Parathyroid adenoma (tissue), 2 donors: ENCODE measurements at regions not wholly inside any gene's neighbourhood (a gene's known extent, or its start where the extent isn't known, plus 50 kb on each side); places are given as distances from the start of the nearest gene placed in this dataset.

Experiments used
- H2AFZ ChIP-seq: fragments of 300-600 bp; sonication (generic); one replicate; pipeline ENCODE4 v1.7.0; 2017; ENCODE audit warnings: antibody characterized with exemption, mild to moderate bottlenecking
- H3K27ac ChIP-seq: fragments of 300-600 bp; sonication (generic); one replicate; pipeline ENCODE4 v1.7.0; 2017
- H3K27me3 ChIP-seq: fragments of 300-600 bp; sonication (generic); one replicate; pipeline ENCODE4 v1.7.0; 2017; ENCODE audit warnings: low read length; ENCODE audit not compliant: control insufficient read depth, insufficient read depth
- H3K36me3 ChIP-seq: fragments of 300-600 bp; sonication (generic); one replicate; pipeline ENCODE4 v1.7.0; 2017; ENCODE audit warnings: low read length; ENCODE audit not compliant: control insufficient read depth, insufficient read depth
- H3K4me1 ChIP-seq: fragments of 300-600 bp; sonication (generic); one replicate; pipeline ENCODE4 v1.7.0; 2017; ENCODE audit warnings: control low read depth
- H3K4me2 ChIP-seq: fragments of 300-600 bp; sonication (generic); one replicate; pipeline ENCODE4 v1.7.0; 2017; ENCODE audit warnings: low read length
- H3K4me3 ChIP-seq: fragments of 300-600 bp; sonication (generic); one replicate; pipeline ENCODE4 v1.7.0; 2017; ENCODE audit warnings: low read depth, low read length
- H3K79me2 ChIP-seq: fragments of 300-600 bp; sonication (generic); one replicate; pipeline ENCODE4 v1.7.0; 2017; ENCODE audit warnings: control low read depth
- H3K9ac ChIP-seq: fragments of 300-600 bp; sonication (generic); one replicate; pipeline ENCODE4 v1.7.0; 2017; ENCODE audit warnings: mild to moderate bottlenecking
- H3K9me3 ChIP-seq: fragments of 300-600 bp; sonication (generic); one replicate; pipeline ENCODE4 v1.7.0; 2017; ENCODE audit warnings: low read length; ENCODE audit not compliant: control insufficient read depth
- TF ChIP-seq, protein P1 (sequence below): fragments of 300-600 bp; sonication (generic); IDR thresholded peaks from one replicate; pipeline ENCODE4 v1.7.0; 2017; ENCODE audit warnings: antibody characterized with exemption, mild to moderate bottlenecking
- donor health status: primary hyperparathyroidism.

DNA sequence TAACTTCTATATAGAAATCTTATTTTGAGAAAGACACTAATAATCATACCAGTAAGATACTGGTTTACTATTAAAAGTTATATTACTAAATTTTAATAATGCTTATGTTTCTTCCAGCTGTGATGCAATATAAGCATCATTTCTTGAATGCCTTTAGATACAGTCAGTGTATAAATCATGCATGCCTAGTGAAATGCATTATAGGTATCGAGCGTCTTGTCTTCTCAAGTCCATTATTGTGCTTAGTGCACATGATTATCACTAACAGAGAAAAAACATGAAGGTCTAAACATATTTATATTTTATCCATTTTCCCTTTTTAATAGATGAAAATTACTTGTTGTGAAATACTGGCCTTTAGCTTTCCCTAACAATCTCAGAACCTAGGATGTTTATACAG is 1021.5 kb upstream of the AGA start:
- no peaks in the 10 kb centered on the region for H3K36me3 ChIP-seq
- H3K4me1 ChIP-seq, result no peaks in the 10 kb centered on the region
- TF ChIP-seq, protein P1, sequence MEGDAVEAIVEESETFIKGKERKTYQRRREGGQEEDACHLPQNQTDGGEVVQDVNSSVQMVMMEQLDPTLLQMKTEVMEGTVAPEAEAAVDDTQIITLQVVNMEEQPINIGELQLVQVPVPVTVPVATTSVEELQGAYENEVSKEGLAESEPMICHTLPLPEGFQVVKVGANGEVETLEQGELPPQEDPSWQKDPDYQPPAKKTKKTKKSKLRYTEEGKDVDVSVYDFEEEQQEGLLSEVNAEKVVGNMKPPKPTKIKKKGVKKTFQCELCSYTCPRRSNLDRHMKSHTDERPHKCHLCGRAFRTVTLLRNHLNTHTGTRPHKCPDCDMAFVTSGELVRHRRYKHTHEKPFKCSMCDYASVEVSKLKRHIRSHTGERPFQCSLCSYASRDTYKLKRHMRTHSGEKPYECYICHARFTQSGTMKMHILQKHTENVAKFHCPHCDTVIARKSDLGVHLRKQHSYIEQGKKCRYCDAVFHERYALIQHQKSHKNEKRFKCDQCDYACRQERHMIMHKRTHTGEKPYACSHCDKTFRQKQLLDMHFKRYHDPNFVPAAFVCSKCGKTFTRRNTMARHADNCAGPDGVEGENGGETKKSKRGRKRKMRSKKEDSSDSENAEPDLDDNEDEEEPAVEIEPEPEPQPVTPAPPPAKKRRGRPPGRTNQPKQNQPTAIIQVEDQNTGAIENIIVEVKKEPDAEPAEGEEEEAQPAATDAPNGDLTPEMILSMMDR, result no peak
- no peaks in the 10 kb centered on the region for H3K79me2 ChIP-seq
- H3K4me3 ChIP-seq, result no peak overlapping the region
- H3K9ac ChIP-seq, result no peak overlapping the region
- H3K4me2 ChIP-seq, result no peak overlapping the region
- no peaks in the 10 kb centered on the region for H3K9me3 ChIP-seq
- no peak overlapping the region for H2AFZ ChIP-seq
- H3K27ac ChIP-seq, result no peak overlapping the region
- H3K27me3 ChIP-seq, result no peaks in the 10 kb centered on the region

DNA sequence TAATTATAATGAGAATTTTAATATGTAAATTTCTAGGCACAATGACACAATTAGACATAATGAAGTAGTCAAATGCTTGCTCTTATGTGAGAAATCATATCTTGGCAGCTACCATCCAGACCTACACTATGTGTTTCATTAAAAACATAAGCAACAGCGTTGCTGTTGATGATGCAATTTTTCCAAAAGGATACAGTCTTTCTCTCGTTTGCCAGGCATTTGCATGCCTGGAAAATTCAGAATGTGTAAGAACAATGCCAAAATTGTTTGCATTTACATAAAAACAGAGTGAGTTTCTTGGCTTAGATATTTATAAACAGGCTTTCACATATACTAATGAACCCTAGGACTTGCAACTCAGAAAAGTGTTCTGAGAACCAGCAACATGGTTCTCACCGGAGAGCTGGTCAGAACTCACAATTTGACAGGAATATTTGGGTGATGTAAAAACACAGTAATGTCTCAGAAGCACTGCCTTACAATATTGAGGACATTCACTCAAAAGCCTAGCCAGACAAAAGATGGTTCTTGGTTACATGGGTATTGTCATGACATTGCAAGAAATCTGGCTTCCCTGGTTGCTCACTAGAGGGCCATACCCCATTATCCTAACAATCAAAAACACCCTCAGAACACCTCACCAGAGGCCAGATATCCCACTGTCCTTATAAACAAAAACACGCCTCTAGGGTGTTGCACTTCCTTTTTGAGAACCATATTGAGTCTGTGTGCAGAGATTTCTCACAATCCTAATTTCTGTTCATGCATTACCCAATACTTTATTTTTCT is 1029.0 kb upstream of the AGA start:
- Histone ChIP-seq H3K9me3 (no peaks in the 10 kb centered on the region), H2AFZ (no peak overlapping the region), H3K27me3 (no peaks in the 10 kb centered on the region), H3K4me3 (no peak overlapping the region), H3K27ac (no peak overlapping the region), H3K9ac (no peak overlapping the region), H3K4me2 (no peak overlapping the region), H3K36me3 (no peaks in the 10 kb centered on the region), H3K79me2 (no peaks in the 10 kb centered on the region), H3K4me1 (no peaks in the 10 kb centered on the region)
- TF ChIP-seq, protein P1, result no peak

DNA sequence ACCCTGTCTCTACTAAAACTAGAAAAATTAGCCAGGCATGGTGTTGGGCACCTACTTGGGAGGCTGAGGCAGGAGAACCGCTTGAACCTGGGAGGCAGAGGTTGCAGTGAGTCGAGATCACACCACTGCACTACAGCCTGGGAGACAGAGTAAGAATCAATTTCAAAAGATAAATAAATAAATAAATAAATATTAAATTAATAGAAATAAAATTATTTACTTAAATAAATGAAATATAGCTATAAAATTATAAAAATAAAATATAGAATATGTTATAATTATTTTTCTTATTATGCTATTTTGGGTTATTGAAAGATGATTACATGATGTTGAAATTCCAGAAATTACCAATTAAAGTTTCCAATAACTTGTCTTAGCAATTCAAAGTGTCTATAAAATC is 1029.8 kb upstream of the AGA start:
- Histone ChIP-seq H3K9ac (no peak overlapping the region), H3K4me2 (no peak overlapping the region), H3K36me3 (no peaks in the 10 kb centered on the region), H3K9me3 (no peaks in the 10 kb centered on the region), H2AFZ (no peak overlapping the region), H3K4me3 (no peak overlapping the region), H3K27me3 (no peaks in the 10 kb centered on the region), H3K27ac (no peak overlapping the region), H3K4me1 (no peaks in the 10 kb centered on the region), H3K79me2 (no peaks in the 10 kb centered on the region)
- TF ChIP-seq, protein P1, result no peak

DNA sequence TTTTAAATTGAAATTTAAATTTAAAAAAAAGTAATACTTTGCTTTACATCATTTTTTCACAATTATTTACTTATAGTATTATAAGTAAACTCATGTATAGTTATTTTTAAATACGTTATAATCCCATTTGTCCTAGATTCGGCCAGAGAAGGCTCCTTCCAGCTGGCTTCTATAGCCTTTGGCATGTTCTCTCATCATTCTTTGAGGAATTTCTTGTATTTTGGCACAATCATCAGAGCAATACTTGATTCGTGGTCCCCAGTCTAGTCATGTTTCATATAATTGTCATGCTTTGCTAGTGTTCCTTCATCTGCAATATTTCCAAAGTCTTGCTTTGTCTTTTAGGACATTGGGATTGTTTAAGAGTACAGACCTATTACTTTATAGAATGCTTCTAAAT is 1037.9 kb upstream of the AGA start:
- Histone ChIP-seq H3K27me3 (no peaks in the 10 kb centered on the region), H3K4me1 (no peaks in the 10 kb centered on the region), H3K36me3 (no peaks in the 10 kb centered on the region), H3K4me3 (no peak overlapping the region), H3K79me2 (no peaks in the 10 kb centered on the region), H3K27ac (no peak overlapping the region), H3K9ac (no peak overlapping the region), H2AFZ (no peak overlapping the region), H3K4me2 (no peak overlapping the region), H3K9me3 (no peaks in the 10 kb centered on the region)
- TF ChIP-seq, protein P1, result no peak

DNA sequence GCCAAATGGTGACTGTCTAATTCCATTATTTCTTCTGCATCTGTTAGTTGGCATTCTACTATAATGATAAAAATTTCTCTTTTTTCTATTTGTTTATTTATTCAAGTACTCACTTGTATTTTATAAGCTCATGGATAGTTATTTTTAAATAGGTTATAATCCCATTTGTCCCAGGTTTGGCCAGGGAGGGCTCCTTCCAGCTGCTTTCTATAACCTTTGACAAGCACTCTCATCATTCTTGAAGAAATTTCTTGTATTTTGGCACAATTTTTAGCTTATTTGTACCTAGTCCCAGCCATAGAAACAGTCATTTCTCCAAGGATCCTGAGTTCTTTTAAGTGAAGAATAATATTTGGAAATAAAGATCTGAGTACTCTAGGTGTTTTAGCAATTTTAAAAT is 1038.6 kb upstream of the AGA start:
- Histone ChIP-seq H2AFZ (no peak overlapping the region), H3K79me2 (no peaks in the 10 kb centered on the region), H3K4me1 (no peaks in the 10 kb centered on the region), H3K9me3 (no peaks in the 10 kb centered on the region), H3K4me3 (no peak overlapping the region), H3K4me2 (no peak overlapping the region), H3K36me3 (no peaks in the 10 kb centered on the region), H3K9ac (no peak overlapping the region), H3K27ac (no peak overlapping the region), H3K27me3 (no peaks in the 10 kb centered on the region)
- TF ChIP-seq, protein P1, result no peak
